HG03095 (cell line): ENCODE measurements at regions not wholly inside any gene's neighbourhood (a gene's known extent, or its start where the extent isn't known, plus 50 kb on each side); places are given as distances from the start of the nearest gene placed in this dataset.
"Not testable (repeated sequence)": the region's sequence is repeated elsewhere in the genome, so short reads cannot be mapped to it uniquely, and the experiment has no call there.

Experiments used
- ATAC-seq: cut with Tn5 transposase; IDR thresholded peaks from one replicate; pipeline ENCODE4 v1.9.1; 2021; ENCODE audit warnings: moderate library complexity; ENCODE audit not compliant: unreplicated experiment

DNA sequence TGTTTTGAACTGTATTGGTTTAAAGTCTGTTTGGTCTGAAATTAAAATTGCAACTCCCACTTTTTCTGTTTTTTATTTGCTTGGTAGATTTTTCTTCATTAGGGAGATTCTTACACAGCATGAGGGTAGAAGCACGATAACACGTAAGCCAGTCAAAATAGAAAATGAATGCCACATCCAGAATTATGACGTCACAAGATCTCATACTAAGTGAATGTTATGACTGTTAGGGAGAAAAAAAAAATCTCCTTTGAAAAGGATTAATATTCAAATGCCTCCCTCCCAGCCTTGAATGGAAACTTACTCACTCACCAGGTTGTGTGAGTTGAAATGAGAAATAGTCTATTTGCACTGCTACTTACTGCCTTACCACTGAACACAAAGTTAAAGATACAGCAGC, 670.8 kb downstream of the TFAP2A start:
- no peak for ATAC-seq

DNA sequence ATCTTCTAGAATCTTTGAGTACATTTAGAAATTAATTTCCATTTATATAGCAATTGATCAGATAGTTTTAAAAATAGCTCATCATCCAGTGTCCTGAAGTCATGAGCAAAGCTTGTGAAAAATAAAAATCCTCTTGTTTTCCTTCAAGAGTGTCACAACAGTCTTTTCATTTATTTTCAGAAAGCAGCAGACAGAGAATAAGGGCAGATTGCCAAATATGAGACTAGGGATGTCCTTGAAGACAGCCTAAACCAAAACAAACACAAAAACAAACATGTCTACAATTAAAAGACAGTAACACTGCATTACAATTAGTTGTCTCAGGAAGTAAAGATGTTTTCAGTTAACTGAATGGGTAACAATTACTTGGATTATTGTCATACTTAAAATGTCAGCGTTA, 682.8 kb downstream of the TFAP2A start:
- ATAC-seq = no peak

DNA sequence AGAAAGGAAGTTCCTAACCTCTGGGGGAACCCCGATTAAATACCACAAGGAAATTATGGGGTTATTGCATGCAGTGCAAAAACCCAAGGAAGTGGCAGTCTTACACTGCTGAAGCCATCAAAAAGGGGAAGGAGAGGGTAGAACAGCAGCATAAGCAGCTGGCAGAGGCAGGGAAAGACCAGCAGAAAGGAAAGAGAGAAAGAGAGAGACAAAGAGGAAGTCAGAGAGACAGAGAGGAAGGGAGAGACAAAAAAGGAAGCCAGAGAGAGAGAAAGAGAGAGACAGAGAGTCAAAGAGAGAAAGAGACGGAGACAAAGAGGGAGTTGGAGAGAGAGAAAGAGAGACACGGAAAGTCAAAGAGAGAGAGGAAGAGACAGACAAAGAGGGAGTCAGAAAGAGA, 689.1 kb downstream of the TFAP2A start:
- not testable (repeated sequence) for ATAC-seq

DNA sequence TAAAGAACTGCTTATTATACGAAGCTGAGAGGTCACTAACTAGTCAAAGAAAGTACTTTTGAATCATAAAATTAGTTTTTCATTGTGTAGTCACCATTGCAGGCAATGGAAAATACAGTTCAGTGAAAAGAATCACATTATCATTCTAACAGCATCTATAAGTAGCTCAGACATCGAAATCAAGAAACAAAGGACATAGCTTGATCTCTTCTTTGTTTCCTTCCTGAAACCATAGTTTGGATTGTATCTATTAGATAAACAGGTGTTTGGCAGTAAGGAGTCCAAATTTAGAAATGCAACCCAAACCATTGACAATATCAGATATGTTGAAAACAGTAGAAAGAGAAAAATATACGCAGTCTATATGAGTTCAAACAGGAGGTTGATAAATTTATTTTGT, 697.3 kb downstream of the TFAP2A start:
- ATAC-seq = no peak

DNA sequence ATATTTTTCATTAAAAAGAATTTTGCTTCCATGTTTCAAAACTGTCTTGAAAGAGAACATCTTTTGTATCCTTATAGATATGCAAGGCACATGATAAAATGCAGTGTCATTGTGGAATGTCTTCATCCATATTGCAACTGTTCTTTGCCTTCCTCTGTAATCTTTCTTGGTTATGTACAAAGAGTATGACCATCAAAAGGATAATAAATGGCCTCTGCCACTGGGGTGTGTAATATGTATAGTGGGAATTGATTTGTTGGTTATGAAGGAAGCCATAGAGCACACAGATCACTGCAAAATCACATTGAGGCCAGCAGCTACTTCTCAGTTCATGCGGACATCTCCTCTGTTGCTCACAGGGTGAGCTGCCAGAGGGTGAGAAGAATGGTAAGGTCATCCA, 703.5 kb downstream of the TFAP2A start:
- no peak for ATAC-seq

DNA sequence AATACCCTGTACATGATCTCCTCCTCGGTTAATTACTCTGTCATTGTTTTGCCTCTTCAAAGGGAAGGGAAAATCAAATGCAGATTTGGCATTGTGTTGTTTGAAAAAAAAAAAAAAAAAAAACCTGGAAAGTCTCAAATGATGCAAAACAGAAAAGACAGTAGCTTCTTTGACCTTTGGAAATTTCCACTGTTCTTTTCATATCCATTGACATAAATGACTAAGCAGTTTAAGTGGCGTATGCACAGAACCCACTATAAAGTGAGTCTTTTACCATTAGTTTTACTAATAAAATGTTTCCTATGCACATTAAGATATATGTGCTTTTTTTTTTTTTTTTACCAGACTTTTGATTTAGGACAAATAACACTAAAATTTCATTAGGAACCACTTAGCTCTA, 704.3 kb downstream of the TFAP2A start:
- ATAC-seq = no peak

DNA sequence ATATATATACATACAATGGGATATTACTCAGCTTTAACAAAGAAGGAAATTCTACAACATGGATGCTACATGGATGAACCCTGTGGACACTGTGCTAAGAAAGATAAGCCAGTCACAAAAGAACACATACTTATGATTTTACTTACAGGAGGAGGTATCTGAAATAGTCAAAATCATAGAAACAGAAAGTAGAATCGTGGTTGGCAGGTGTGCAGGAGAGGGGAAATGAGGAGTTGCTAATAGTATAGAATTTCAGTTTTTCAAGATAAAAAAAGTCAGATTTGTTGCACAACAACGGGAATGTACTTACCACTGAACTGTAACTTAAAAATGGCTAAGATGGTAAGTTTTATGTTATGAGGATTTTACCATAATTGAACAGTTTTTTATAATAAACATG, 706.3 kb downstream of the TFAP2A start:
- ATAC-seq = no peak

DNA sequence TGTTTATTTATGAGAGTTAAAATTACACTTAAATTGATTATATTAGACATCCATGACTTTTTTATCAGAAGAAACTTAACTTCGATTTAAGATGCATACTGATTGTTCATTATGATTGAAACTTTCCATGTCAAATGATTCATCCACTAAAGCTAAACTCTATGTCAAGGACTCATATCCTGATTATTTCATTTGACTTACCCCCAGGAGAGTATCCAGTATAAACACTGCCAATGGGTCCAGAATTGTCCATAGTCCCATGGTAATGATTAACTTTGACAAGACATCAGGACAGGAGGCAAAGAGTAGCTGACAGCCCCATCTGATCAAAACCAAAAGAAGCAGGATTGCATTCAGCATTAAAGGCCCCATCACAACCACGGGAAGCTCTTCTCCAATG, 709.9 kb downstream of the TFAP2A start:
- ATAC-seq = no peak

DNA sequence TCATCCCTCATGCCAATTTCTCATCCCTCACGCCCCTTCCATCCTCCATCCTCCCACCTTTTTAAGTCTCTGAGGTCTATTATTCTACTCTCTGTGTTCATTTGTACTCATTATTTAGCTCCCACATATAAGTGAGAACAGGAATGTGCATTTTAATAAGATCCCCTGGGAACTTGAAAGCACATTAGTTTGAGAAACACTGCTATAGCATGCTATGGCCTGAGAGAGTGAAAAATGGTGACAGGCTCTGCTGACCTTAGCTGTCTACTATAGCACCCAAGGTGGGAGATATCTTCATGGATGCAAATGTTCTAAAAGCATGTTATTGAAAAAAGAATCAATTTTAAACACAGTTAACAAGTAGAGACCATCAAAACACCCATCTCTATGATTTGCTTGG, 712.0 kb downstream of the TFAP2A start:
- no peak for ATAC-seq

DNA sequence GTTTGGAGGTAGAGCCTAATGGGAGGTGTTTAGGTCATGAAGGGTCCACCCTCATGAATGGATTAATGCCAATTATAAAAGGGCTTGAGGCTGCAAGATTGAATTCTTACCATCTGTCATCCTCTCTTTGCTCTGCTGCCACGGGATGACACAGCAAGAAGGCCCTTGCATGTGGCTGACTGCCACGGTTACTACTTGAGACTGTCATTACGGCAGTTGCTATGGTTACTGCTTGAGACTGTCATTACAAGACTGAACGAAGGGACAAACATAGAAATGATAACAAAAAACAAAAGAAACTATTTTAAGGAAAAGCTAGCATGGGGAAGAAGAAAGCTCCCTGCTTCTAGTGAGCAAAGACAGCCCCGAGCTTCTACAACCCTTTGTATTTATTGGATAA, 715.0 kb downstream of the TFAP2A start:
- no peak for ATAC-seq

DNA sequence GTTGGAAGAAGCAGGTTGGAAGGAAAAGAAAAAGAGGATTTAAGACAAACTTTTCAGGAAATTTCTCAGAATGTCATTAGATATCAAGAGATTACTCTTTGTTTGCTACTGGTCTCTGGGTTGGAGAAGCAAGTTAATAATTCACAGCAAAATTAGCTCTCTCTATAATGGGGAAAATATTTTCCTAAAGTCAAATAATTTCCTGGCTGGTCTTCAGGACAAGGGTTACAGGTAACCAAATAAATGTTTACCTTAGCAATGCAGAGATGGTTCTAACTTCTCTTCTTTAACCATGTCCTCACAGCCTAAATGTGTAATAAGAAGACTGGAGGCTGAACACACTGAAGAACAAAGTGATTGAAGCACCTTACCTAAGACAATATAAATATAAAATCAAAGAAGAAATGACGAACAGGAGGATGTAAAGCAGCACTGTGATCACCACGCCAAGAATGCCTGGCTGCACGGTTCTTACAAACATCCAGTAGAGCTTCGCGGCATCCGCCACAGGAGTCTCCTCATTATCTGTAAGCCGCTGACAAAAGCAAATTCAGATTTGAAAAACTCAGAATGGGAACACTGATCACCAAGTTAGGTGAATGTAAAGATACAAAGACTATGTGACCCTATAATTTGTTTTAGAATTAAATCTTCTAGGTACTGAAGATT, 717.5 kb downstream of the TFAP2A start:
- ATAC-seq = no peak

DNA sequence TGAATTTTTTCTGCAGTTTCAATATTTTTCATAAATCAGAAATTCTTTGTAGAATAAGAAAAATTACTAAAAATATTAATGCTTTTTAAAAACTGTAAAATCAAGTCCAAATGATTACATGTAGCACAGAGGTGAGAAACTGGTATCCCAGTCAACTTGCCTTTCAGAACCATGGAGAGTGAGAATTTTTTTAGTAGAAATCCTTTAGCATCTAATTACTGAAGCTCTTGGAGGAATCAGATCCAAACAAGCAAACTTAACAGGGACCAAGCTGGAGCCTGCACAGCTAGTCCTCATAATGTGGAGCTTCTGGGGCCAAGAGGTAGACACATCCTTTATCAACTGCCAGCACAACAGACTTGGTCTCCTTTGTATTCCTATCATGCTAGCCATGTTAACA, 724.5 kb downstream of the TFAP2A start:
- no peak for ATAC-seq

DNA sequence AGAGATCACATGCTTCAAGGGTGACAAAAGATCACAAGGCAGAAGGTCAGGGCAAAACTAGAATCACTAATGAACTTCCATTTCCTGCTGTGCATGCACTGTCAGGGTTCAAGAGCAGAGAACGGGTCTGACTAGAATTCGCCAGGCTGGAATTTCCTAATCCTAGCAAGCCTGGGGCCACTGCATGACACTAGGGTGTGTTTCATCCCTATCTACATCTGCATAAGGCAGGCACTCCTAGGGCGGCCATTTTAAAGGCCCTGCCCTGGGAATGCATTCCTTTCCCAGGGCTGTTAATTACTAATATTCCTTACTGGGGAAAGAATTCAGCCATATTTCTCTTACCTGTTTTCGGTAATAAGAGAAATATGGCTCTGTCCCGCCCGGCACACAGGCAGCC, 734.1 kb downstream of the TFAP2A start:
- ATAC-seq = not testable (repeated sequence)

DNA sequence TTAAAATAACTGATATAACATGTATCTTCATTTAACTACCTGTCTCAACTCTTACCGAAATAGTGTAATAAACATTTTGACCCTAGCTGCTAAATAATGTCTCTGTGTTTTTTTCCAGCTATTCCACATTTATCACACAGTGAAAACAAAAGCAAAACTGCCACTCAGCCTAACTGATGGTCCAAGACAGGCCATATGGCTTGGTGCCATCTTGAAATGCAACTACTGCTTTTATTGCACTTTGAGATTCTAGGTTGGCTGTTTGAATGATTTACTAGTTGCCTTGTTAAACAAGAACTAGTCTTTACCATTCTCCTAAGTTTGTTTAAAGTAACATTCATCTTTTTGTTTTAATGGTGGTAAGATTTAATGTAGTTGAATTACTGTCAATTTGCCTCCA, 739.8 kb downstream of the TFAP2A start:
- no peak for ATAC-seq

DNA sequence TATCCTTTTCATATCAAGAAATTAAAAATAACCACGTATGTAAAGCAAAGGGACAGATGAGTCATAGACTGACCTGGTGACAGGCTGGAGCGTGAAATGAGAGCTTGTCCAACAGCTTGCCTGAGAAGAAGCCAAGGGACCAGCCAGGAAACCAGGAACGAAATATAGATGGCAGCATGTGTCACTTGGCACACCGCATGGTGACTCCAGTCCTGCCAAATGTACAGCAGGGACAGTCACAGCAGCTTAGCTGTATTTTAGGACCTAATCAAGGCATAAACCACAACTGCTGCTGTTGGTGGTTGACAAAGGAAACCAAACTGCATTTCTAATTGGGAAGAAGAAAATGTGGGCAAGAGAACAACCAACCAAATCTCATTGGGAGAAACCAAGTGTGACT, 755.0 kb downstream of the TFAP2A start:
- ATAC-seq = no peak

DNA sequence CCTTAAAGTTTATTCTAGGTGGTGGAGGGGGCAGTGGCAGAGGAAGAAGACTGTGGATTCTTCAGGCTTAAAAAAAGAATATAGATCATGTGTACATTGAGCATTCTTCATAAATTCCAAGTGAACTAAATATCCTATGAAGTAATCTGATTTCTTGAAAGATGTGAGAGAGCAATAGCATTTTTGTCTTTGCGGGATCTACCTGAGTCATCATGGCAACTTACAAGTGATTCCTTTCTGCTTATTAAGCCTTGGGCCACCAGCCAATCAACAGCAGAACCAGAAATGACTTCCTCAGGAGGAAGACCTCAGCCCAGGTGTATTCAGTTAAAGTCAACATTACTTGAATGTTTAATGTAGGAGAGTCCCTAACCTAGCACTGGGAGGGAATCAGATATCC, 756.9 kb downstream of the TFAP2A start:
- no peak for ATAC-seq

DNA sequence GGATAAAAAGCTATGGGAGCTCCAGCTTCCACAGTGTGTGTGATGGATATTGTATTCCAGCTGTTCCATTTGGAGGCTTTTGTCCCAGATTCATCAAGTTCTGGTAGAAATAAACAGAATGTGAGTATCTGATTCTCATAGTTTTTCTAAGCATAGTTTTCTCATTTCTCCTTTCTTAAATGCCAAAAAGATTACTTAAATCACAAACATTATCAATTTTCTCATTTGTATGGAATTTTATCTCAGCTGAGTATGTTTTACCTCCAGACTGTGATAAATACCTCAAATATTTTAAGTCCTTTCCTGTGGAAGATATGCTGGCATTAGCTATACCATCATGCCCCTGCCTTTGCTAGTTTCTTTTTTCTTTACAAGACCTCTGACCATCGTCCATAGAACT, 767.3 kb downstream of the TFAP2A start:
- ATAC-seq = no peak

DNA sequence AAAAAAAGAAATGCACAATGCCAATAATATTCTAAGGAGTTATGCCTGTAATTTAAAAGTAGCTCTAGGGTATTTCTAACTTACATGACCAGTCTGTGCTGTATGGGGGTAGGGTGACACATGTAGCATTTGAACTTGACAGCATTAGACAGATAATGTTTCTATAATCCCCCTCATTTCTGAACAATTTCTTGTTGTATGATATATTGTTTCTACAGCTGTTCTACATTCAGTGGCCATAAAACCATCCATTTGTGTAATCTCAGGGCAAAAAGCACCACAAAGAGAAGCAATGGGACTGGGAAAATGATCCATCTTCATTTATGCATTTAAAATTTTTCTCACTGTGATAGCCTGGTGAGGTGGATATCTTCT, 767.8 kb downstream of the TFAP2A start:
- no peak for ATAC-seq

DNA sequence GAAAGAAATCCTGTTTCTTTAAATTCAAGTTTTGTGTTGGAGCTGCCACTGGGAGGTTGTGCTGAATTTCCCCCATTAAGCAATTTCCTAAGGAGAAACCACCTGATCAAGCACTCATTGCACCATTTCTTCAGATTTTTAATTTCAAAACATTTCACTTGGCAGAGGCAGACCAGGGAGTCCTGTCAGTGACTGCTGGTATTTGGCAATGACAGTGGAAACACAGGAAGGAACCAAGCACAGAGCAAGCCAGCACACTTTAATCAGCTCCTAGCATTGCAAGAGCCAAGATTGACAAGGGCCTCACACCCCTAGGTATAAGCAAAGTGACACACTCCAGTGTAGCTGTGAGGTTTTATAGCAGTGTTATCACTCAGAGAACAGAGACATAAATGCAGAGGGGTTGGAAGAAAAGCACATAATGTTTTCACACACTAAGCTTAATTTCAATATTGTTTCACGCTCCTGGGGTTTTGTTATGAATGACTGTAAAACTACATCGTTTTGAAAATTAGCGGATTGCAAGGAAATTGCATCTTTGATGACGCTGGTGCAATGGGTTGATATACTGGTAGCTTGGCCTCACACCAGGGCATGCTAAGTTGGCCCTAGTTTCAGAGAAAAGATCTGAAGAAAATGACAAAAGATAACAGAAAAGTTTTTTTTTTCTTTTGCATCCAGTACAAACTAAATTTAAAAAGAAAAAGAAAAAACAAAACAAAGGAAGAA, 768.4 kb downstream of the TFAP2A start:
- no peak for ATAC-seq

DNA sequence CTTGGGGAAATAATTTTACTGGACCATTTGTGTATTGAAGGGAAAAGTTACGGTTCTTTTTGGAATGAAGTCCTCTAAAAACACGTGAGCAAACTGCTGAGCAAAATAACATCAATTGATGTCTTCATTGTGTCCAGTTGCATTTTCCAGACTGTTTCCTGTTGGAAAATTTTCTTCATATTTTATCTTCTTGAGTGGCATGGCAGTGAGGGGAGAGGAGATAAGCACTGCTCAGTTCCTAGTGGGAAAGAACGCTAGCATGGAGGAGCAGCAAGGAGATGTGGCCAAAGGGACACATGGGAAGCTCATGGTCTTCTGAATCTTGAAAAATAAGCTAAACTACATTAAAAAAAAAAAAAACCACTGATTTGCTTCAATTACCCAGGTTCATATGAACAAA, 776.0 kb downstream of the TFAP2A start:
- no peak for ATAC-seq

DNA sequence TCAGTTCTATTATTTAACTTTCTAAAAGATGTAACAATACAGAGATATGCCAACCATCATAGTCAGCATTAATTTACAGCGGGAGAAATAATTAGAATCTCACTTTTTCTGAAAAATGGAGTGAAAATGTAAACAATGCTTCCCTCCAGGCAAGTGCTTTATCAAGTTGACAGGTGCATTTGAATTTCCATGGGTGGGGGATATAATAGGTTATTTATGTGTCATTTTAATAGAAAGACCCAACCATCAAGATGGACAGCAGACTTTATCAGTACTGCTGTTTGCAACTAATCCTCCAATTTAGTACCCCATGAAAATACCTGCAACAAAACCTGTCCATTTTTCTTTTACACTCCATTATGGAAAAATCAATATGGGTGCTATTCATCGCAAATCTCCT, 780.1 kb downstream of the TFAP2A start:
- ATAC-seq = no peak

DNA sequence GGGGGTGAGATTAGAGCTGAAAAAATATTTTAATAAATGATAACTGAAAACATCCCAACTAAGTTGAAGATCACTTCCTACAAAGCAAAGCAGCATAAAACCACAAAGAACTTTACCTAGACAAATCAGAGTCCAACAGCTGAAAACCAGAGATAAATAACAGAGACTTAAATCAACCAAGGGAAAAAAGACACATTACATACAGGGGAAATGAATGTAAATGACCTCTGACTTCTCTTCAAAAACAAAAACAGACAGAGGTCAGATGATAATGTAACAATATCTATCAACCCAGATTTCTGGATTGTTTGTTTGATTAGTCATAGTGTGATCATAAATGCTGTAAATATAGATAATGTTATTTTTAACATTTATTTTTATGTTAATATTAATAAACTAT, 782.8 kb downstream of the TFAP2A start:
- no peak for ATAC-seq

DNA sequence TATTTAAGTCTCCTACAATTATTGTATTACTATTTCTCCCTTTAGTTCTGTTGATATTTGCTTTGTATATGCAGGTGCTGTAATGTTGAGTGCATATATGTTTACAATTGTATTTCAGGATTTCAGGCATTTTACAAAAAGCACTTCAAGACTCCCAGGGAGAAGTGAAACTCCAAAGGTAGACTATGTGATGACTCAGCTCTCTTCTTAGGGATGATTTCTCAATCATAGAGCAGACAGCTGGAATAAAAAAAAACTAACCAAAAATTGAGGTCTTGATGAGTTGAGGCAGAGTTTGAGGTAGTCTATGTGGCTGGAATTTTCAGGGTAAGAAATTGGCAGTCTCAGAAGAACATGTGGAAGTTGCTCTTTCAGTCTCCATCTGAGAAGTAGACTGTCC, 786.1 kb downstream of the TFAP2A start:
- ATAC-seq = no peak
